NCI-H774 (cell line): ENCODE measurements at regions not wholly inside any gene's neighbourhood (a gene's known extent, or its start where the extent isn't known, plus 50 kb on each side); places are given as distances from the start of the nearest gene placed in this dataset.
"Not testable (repeated sequence)": the region's sequence is repeated elsewhere in the genome, so short reads cannot be mapped to it uniquely, and the experiment has no call there.

Experiments used
- DNase-seq: peaks from one replicate; lab custom pipeline; 2025; lab: John Stamatoyannopoulos, UW

GRCh38 chr1:229924639-229925038 is 142.4 kb upstream of the GALNT2 start:
- no peak for DNase-seq

- no peak for DNase-seq
Observed at GRCh38 chr1:229928767-229929166, 138.3 kb upstream of the GALNT2 start.

GRCh38 chr1:229931751-229932150 is 135.3 kb upstream of the GALNT2 start:
- not testable (repeated sequence) for DNase-seq

GRCh38 chr1:229935157-229935556 is 131.9 kb upstream of the GALNT2 start:
- DNase-seq = not testable (repeated sequence)

- DNase-seq = no peak
Observed at GRCh38 chr1:229938551-229938950, 128.5 kb upstream of the GALNT2 start.

GRCh38 chr1:229940684-229941083 is 126.4 kb upstream of the GALNT2 start:
- DNase-seq = no peak

- no peak for DNase-seq
Observed at GRCh38 chr1:229941160-229941559, 125.9 kb upstream of the GALNT2 start.

- no peak for DNase-seq
Observed at GRCh38 chr1:229941831-229942230, 125.2 kb upstream of the GALNT2 start.

GRCh38 chr1:229942501-229942900 is 124.5 kb upstream of the GALNT2 start:
- DNase-seq = peak; percentile 85

- DNase-seq = no peak
Observed at GRCh38 chr1:229943148-229943714, 123.8 kb upstream of the GALNT2 start.

- no peak for DNase-seq
Observed at GRCh38 chr1:229943988-229944743, 122.9 kb upstream of the GALNT2 start.

GRCh38 chr1:229945795-229946194 is 121.2 kb upstream of the GALNT2 start:
- DNase-seq = no peak

- DNase-seq = no peak
Observed at GRCh38 chr1:229947968-229948367, 119.1 kb upstream of the GALNT2 start.

GRCh38 chr1:229948438-229948837 is 118.6 kb upstream of the GALNT2 start:
- DNase-seq = no peak

- no peak for DNase-seq
Observed at GRCh38 chr1:229949500-229949899, 117.5 kb upstream of the GALNT2 start.

- DNase-seq = no peak
Observed at GRCh38 chr1:229950020-229950419, 117.0 kb upstream of the GALNT2 start.

GRCh38 chr1:229950908-229951307 is 116.1 kb upstream of the GALNT2 start:
- DNase-seq = no peak

- DNase-seq = no peak
Observed at GRCh38 chr1:229951856-229952534, 115.0 kb upstream of the GALNT2 start.

GRCh38 chr1:229952670-229953520 is 114.1 kb upstream of the GALNT2 start:
- no peak for DNase-seq

- DNase-seq = no peak
Observed at GRCh38 chr1:229953736-229954326, 113.2 kb upstream of the GALNT2 start.

GRCh38 chr1:229964281-229964680 is 102.8 kb upstream of the GALNT2 start:
- DNase-seq = no peak

GRCh38 chr1:229970714-229971113 is 96.3 kb upstream of the GALNT2 start:
- no peak for DNase-seq
